Mesodermal cell (in vitro differentiated cells): ENCODE measurements at regions not wholly inside any gene's neighbourhood (a gene's known extent, or its start where the extent isn't known, plus 50 kb on each side); places are given as distances from the start of the nearest gene placed in this dataset.

Experiments
- H3K27ac ChIP-seq: 2 replicates; pipeline ENCODE4 v1.7.0; 2013; ENCODE audit warnings: mild to moderate bottlenecking, low read depth, low read length, moderate library complexity; ENCODE audit not compliant: severe bottlenecking
- H3K36me3 ChIP-seq: 2 replicates; pipeline ENCODE4 v1.7.1; 2013; ENCODE audit warnings: mild to moderate bottlenecking, low read length, moderate library complexity; ENCODE audit not compliant: control insufficient read depth, insufficient read depth
- H3K4me1 ChIP-seq: one replicate; pipeline ENCODE4 v1.7.1; 2013; ENCODE audit warnings: mild to moderate bottlenecking, low read length; ENCODE audit not compliant: insufficient read depth, control insufficient read depth, poor library complexity, severe bottlenecking
- H3K4me3 ChIP-seq: 2 replicates; pipeline ENCODE4 v1.7.0; 2013; ENCODE audit warnings: low read length, control low read depth, mild to moderate bottlenecking; ENCODE audit not compliant: insufficient read depth, poor library complexity, severe bottlenecking; ENCODE audit errors: extremely low read depth
- H3K9me3 ChIP-seq: 2 replicates; pipeline ENCODE4 v1.7.1; 2013; ENCODE audit warnings: mild to moderate bottlenecking, low read length, moderate library complexity; ENCODE audit not compliant: control insufficient read depth
- WGBS, 2 experiments: methylation state at CpG; one replicate each; pipeline ENCODE4 v1.1.5; 2013; ENCODE audit warnings: missing lambda C conversion rate in 2 of 2; ENCODE audit not compliant: insufficient coverage in 2 of 2; 5-methylcytosine and 5-hydroxymethylcytosine counted together

- WGBS, 2 experiments: 82% methylated on average over 2 of the region's 3 CpGs; no CpG with 5 or more reads in 1 of the 2 experiments
- no peaks in the 10 kb centered on the region for H3K36me3 ChIP-seq
- no peak overlapping the region for H3K4me3 ChIP-seq
- no peak overlapping the region for H3K27ac ChIP-seq
- no peaks in the 10 kb centered on the region for H3K9me3 ChIP-seq
- H3K4me1 ChIP-seq: no peaks in the 10 kb centered on the region
Observed at GRCh38 chr1:239995281-239995680, 96.4 kb upstream of the FMN2 start.

- H3K4me3 ChIP-seq: peak overlapping the region; percentile 40
- 20 to 74% methylated on average over 1 to 4 of the region's 6 CpGs for WGBS, 2 experiments
- H3K36me3 ChIP-seq: no peaks in the 10 kb centered on the region
- H3K27ac ChIP-seq: no peak overlapping the region
- no peaks in the 10 kb centered on the region for H3K4me1 ChIP-seq
- no peaks in the 10 kb centered on the region for H3K9me3 ChIP-seq
Observed at GRCh38 chr1:239997160-239997514, 94.5 kb upstream of the FMN2 start.

GRCh38 chr1:239997515-239998311, 94.0 kb upstream of the FMN2 start:
- Histone ChIP-seq H3K36me3 (no peaks in the 10 kb centered on the region), H3K4me3 (peak overlapping the region; percentile 40), H3K27ac (no peak overlapping the region), H3K4me1 (no peaks in the 10 kb centered on the region), H3K9me3 (no peaks in the 10 kb centered on the region)
- 5 to 6% methylated on average over 56 to 82 of the region's 104 CpGs for WGBS, 2 experiments

GRCh38 chr1:239998312-239998649, 93.4 kb upstream of the FMN2 start:
- Histone ChIP-seq H3K27ac (no peak overlapping the region), H3K4me1 (no peaks in the 10 kb centered on the region), H3K4me3 (peak overlapping the region; percentile 40), H3K36me3 (no peaks in the 10 kb centered on the region), H3K9me3 (no peaks in the 10 kb centered on the region)
- 67 to 100% methylated on average over 1 of the region's 3 CpGs for WGBS, 2 experiments

- H3K4me1 ChIP-seq: no peaks in the 10 kb centered on the region
- H3K36me3 ChIP-seq: no peaks in the 10 kb centered on the region
- 91 to 100% methylated on average over 1 of the region's 2 CpGs for WGBS, 2 experiments
- no peak overlapping the region for H3K4me3 ChIP-seq
- no peak overlapping the region for H3K27ac ChIP-seq
- no peaks in the 10 kb centered on the region for H3K9me3 ChIP-seq
Observed at GRCh38 chr1:239999170-239999569, 92.5 kb upstream of the FMN2 start.

GRCh38 chr1:240000634-240001033, 91.0 kb upstream of the FMN2 start:
- Histone ChIP-seq H3K9me3 (no peaks in the 10 kb centered on the region), H3K4me3 (no peak overlapping the region), H3K4me1 (no peaks in the 10 kb centered on the region), H3K27ac (no peak overlapping the region), H3K36me3 (no peaks in the 10 kb centered on the region)
- no CpG with 5 or more reads among the region's 4 CpGs for WGBS, 2 experiments

- Histone ChIP-seq H3K9me3 (no peaks in the 10 kb centered on the region), H3K4me1 (no peaks in the 10 kb centered on the region), H3K36me3 (no peaks in the 10 kb centered on the region), H3K27ac (no peak overlapping the region), H3K4me3 (no peak overlapping the region)
- 94 to 100% methylated on average over 2 to 3 of the region's 7 CpGs for WGBS, 2 experiments
Observed at GRCh38 chr1:240001177-240001740, 90.4 kb upstream of the FMN2 start.

GRCh38 chr1:240004086-240004749, 87.5 kb upstream of the FMN2 start:
- no peak overlapping the region for H3K4me3 ChIP-seq
- H3K9me3 ChIP-seq: no peaks in the 10 kb centered on the region
- H3K36me3 ChIP-seq: no peaks in the 10 kb centered on the region
- H3K27ac ChIP-seq: no peak overlapping the region
- no peaks in the 10 kb centered on the region for H3K4me1 ChIP-seq
- 66 to 69% methylated on average over 6 to 7 of the region's 12 CpGs for WGBS, 2 experiments

- Histone ChIP-seq H3K4me1 (no peaks in the 10 kb centered on the region), H3K36me3 (no peaks in the 10 kb centered on the region), H3K9me3 (peaks cover 5% of the 10 kb centered on the region), H3K4me3 (no peak overlapping the region), H3K27ac (no peak overlapping the region)
- WGBS, 2 experiments: no CpG with 5 or more reads among the region's 5 CpGs
Observed at GRCh38 chr1:240005997-240006650, 85.6 kb upstream of the FMN2 start.

GRCh38 chr1:240008298-240008697, 83.4 kb upstream of the FMN2 start:
- Histone ChIP-seq H3K36me3 (no peaks in the 10 kb centered on the region), H3K4me3 (no peak overlapping the region), H3K9me3 (peaks cover 5% of the 10 kb centered on the region), H3K4me1 (no peaks in the 10 kb centered on the region), H3K27ac (no peak overlapping the region)
- WGBS, 2 experiments: 93 to 100% methylated on average over 3 of the region's 5 CpGs
